SU-DHL-6 (cell line): ENCODE measurements at regions not wholly inside any gene's neighbourhood (a gene's known extent, or its start where the extent isn't known, plus 50 kb on each side); places are given as distances from the start of the nearest gene placed in this dataset.

Experiments
- CTCF ChIP-seq: fragments of 200-600 bp; sonication (generic); IDR thresholded peaks from one replicate; pipeline ENCODE4 v1.5.1; 2017; ENCODE audit warnings: antibody characterized with exemption, mild to moderate bottlenecking, low read length, moderate library complexity; ENCODE audit not compliant: insufficient read depth, poor library complexity, severe bottlenecking
- EZH2phosphoT487 ChIP-seq: fragments of 200-600 bp; sonication (generic), shearing (Covaris generic); conservative IDR thresholded peaks from 2 replicates; pipeline ENCODE4 v1.6.1; 2018; ENCODE audit warnings: mild to moderate bottlenecking, antibody characterized with exemption, low read length, moderate library complexity, mixed read lengths

GRCh38 chr18:78101091-78101490 lies 851.4 kb downstream of the GALR1 start:
- TF ChIP-seq CTCF (no peak), EZH2phosphoT487 (no peak)
